ENCODE measurements at regions not wholly inside any gene's neighbourhood (a gene's known extent, or its start where the extent isn't known, plus 50 kb on each side); places are given as distances from the start of the nearest gene placed in this dataset.

DNA sequence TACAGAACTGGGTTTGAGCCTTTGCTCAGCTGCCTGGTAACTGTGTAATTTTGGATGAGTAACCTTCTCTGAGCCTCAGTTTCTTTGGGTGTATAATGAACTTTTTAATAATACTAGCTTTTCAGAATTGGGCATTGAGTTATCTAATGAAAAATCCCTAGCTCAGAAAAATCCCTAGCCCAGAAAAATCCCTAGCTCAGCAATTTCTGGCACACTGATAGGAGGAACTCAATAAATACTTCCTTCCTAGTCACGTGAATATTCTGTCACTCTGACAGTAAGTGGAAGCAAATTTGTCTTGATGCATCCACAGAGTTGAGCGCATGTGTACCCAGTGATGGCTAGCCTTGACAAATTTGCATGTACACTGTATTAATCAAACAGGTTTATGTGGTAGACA, 817.6 kb downstream of the XPNPEP1 start:
- DNase-seq (ENCODE audit: low read depth, low spot score) (no peak), ATAC-seq (no peak)
- H4K20me1 ChIP-seq (ENCODE audit: insufficient read depth) = no peaks in the 10 kb centered on the region
- H3K4me1 ChIP-seq (ENCODE audit: control insufficient read depth in 1 of 2, insufficient read depth in 2 of 2, low read length in 2 of 2) = no peaks in the 10 kb centered on the region
- POLR2A ChIA-PET = no interaction called here
- intact Hi-C loops (cut with micrococcal nuclease) = no loop called here
- BruUV-seq (replicated peaks) = no TSS peak
- TF ChIP-seq RAD21 (IDR thresholded peaks at IDR 0.05; ENCODE audit: low read depth) = no peak
- TF ChIP-seq EZH2 (IDR thresholded peaks at IDR 0.05) = no peak
- no peak for TF ChIP-seq EZH2phosphoT487 (IDR thresholded peaks at IDR 0.05; ENCODE audit: borderline replicate concordance)
- no peak for TF ChIP-seq SRF (IDR thresholded peaks at IDR 0.05; ENCODE audit: low read depth)
- no peak for TF ChIP-seq POLR2A (IDR thresholded peaks at IDR 0.05; ENCODE audit: borderline replicate concordance, extremely low read depth, insufficient read depth, insufficient read length)
- TF ChIP-seq ZNF274 (IDR thresholded peaks at IDR 0.05; ENCODE audit: low read depth, low read length) = no peak
- H3K9me3 ChIP-seq (ENCODE audit: control insufficient read depth in 1 of 2, insufficient read depth in 1 of 2, low read depth in 1 of 2, low read length in 2 of 2) = peaks cover 43 to 46% of the 10 kb centered on the region in 2 experiments; a peak in 3 of 4 replicates
- RAD21 ChIA-PET (ENCODE audit: low non-redundant PET in 1 of 2, low total read pairs in 2 of 2, uncharacterized antibody in 2 of 2, unreplicated experiment in 2 of 2) = no interaction called here
- no peak overlapping the region for H3K4me3 ChIP-seq (replicated peaks in 1 of 2; ENCODE audit: low read depth in 1 of 2, low read length in 2 of 2)
- no peak overlapping the region for H2AFZ ChIP-seq (ENCODE audit: low read depth, low read length, poor library complexity, severe bottlenecking)
- H3K36me3 ChIP-seq (ENCODE audit: control insufficient read depth in 1 of 2, insufficient read depth in 2 of 2, low read length in 2 of 2) = no peaks in the 10 kb centered on the region
- no peaks in the 10 kb centered on the region for H3K9me2 ChIP-seq (ENCODE audit: insufficient read depth)
- H3K79me2 ChIP-seq (ENCODE audit: insufficient read depth, low read length) = no peaks in the 10 kb centered on the region
- no peaks in the 10 kb centered on the region for H3K27me3 ChIP-seq (ENCODE audit: insufficient read depth, low read length)
- CTCF ChIA-PET = no interaction called here
- H3K9ac ChIP-seq (ENCODE audit: low read length) = no peak overlapping the region
- H3K27ac ChIP-seq (ENCODE audit: low read depth, low read length) = no peak overlapping the region
- no peak overlapping the region for H3K4me2 ChIP-seq (ENCODE audit: low read length)

DNA sequence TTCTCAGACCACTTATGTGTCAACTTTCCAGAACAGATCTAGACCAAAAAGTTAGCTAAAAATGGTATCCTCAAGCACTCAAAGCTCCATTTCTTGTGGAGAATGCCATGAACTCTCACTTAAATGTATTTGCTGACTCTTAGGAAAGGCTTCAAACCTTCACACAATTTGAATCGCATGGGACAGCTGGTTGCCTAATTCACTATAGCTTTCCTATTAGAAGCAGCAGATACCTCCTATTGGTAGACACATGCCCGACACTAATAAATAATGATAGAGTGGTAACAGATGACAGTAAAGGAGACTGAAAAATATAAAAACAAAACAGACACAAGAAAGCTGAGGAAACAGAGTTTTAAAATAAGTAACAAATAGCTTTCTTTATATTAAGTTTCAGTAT, 818.5 kb downstream of the XPNPEP1 start:
- Histone ChIP-seq H3K9me3 (ENCODE audit: control insufficient read depth in 1 of 2, insufficient read depth in 1 of 2, low read depth in 1 of 2, low read length in 2 of 2) (peaks cover 34 to 48% of the 10 kb centered on the region in 2 experiments; a peak in 3 of 4 replicates), H3K9me2 (ENCODE audit: insufficient read depth) (no peaks in the 10 kb centered on the region), H3K9ac (ENCODE audit: low read length) (no peak overlapping the region), H3K27me3 (ENCODE audit: insufficient read depth, low read length) (no peaks in the 10 kb centered on the region), H3K79me2 (ENCODE audit: insufficient read depth, low read length) (no peaks in the 10 kb centered on the region), H3K27ac (ENCODE audit: low read depth, low read length) (no peak overlapping the region), H3K4me3 (replicated peaks in 1 of 2; ENCODE audit: low read depth in 1 of 2, low read length in 2 of 2) (no peak overlapping the region), H3K36me3 (ENCODE audit: control insufficient read depth in 1 of 2, insufficient read depth in 2 of 2, low read length in 2 of 2) (no peaks in the 10 kb centered on the region), H3K4me2 (ENCODE audit: low read length) (no peak overlapping the region), H3K4me1 (ENCODE audit: control insufficient read depth in 1 of 2, insufficient read depth in 2 of 2, low read length in 2 of 2) (no peaks in the 10 kb centered on the region), H2AFZ (ENCODE audit: low read depth, low read length, poor library complexity, severe bottlenecking) (no peak overlapping the region), H4K20me1 (ENCODE audit: insufficient read depth) (no peaks in the 10 kb centered on the region)
- intact Hi-C loops (cut with micrococcal nuclease) = no loop called here
- ChIA-PET POLR2A (no interaction called here), CTCF (no interaction called here), RAD21 (ENCODE audit: low non-redundant PET in 1 of 2, low total read pairs in 2 of 2, uncharacterized antibody in 2 of 2, unreplicated experiment in 2 of 2) (no interaction called here)
- BruUV-seq (replicated peaks) = no TSS peak
- DNase-seq (ENCODE audit: low read depth, low spot score) = no peak
- no peak for ATAC-seq
- no peak for TF ChIP-seq ZNF274 (IDR thresholded peaks at IDR 0.05; ENCODE audit: low read depth, low read length)
- no peak for TF ChIP-seq CBX3 (IDR thresholded peaks at IDR 0.05; ENCODE audit: low read depth)
- no peak for TF ChIP-seq POLR2AphosphoS5 (IDR thresholded peaks at IDR 0.05; ENCODE audit: low read depth, low read length)
- no peak for TF ChIP-seq SP1 (IDR thresholded peaks at IDR 0.05; ENCODE audit: low read depth)
- TF ChIP-seq, protein P1, sequence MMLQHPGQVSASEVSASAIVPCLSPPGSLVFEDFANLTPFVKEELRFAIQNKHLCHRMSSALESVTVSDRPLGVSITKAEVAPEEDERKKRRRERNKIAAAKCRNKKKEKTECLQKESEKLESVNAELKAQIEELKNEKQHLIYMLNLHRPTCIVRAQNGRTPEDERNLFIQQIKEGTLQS (IDR thresholded peaks at IDR 0.05) = no peak
- no peak for TF ChIP-seq ELF1 (IDR thresholded peaks at IDR 0.05; ENCODE audit: borderline replicate concordance, low read depth)
- TF ChIP-seq, protein P2, sequence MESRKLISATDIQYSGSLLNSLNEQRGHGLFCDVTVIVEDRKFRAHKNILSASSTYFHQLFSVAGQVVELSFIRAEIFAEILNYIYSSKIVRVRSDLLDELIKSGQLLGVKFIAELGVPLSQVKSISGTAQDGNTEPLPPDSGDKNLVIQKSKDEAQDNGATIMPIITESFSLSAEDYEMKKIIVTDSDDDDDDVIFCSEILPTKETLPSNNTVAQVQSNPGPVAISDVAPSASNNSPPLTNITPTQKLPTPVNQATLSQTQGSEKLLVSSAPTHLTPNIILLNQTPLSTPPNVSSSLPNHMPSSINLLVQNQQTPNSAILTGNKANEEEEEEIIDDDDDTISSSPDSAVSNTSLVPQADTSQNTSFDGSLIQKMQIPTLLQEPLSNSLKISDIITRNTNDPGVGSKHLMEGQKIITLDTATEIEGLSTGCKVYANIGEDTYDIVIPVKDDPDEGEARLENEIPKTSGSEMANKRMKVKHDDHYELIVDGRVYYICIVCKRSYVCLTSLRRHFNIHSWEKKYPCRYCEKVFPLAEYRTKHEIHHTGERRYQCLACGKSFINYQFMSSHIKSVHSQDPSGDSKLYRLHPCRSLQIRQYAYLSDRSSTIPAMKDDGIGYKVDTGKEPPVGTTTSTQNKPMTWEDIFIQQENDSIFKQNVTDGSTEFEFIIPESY (IDR thresholded peaks at IDR 0.05; ENCODE audit: extremely low read depth, insufficient replicate concordance, low read length) = no peak
- no peak for TF ChIP-seq EZH2 (IDR thresholded peaks at IDR 0.05)
- TF ChIP-seq JUND (IDR thresholded peaks at IDR 0.05) = no peak
- TF ChIP-seq POLR2A (IDR thresholded peaks at IDR 0.05; ENCODE audit: borderline replicate concordance, extremely low read depth, insufficient read depth, insufficient read length) = no peak
- TF ChIP-seq, protein P3, sequence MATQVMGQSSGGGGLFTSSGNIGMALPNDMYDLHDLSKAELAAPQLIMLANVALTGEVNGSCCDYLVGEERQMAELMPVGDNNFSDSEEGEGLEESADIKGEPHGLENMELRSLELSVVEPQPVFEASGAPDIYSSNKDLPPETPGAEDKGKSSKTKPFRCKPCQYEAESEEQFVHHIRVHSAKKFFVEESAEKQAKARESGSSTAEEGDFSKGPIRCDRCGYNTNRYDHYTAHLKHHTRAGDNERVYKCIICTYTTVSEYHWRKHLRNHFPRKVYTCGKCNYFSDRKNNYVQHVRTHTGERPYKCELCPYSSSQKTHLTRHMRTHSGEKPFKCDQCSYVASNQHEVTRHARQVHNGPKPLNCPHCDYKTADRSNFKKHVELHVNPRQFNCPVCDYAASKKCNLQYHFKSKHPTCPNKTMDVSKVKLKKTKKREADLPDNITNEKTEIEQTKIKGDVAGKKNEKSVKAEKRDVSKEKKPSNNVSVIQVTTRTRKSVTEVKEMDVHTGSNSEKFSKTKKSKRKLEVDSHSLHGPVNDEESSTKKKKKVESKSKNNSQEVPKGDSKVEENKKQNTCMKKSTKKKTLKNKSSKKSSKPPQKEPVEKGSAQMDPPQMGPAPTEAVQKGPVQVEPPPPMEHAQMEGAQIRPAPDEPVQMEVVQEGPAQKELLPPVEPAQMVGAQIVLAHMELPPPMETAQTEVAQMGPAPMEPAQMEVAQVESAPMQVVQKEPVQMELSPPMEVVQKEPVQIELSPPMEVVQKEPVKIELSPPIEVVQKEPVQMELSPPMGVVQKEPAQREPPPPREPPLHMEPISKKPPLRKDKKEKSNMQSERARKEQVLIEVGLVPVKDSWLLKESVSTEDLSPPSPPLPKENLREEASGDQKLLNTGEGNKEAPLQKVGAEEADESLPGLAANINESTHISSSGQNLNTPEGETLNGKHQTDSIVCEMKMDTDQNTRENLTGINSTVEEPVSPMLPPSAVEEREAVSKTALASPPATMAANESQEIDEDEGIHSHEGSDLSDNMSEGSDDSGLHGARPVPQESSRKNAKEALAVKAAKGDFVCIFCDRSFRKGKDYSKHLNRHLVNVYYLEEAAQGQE (IDR thresholded peaks at IDR 0.05; ENCODE audit: low read depth) = no peak
- TF ChIP-seq TCF7L2 (IDR thresholded peaks at IDR 0.05; ENCODE audit: borderline replicate concordance, extremely low read depth, insufficient read depth, insufficient read length) = no peak
- TF ChIP-seq RAD21 (IDR thresholded peaks at IDR 0.05; ENCODE audit: low read depth) = no peak
- TF ChIP-seq YY1 (IDR thresholded peaks at IDR 0.05; ENCODE audit: extremely low read depth, insufficient replicate concordance, low read depth, low read length) = no peak

All from HCT116 (cell line).